Hepatocyte (in vitro differentiated cells): ENCODE measurements at regions not wholly inside any gene's neighbourhood (a gene's known extent, or its start where the extent isn't known, plus 50 kb on each side); places are given as distances from the start of the nearest gene placed in this dataset. TPM values are rescaled to one million over a fixed set of nuclear protein-coding genes. Genes with fewer than 3 reads are reported as not detected.
A peak's percentile ranks its signal among the peaks of the same experiment; 100 is the strongest.
"Not testable (repeated sequence)": the region's sequence is repeated elsewhere in the genome, so short reads cannot be mapped to it uniquely, and the experiment has no call there.

Experiments used
- DNase-seq: peaks from one replicate; pipeline ENCODE4 v3.0.0-alpha.2; 2016; ENCODE audit warnings: low spot score
- H2AFZ ChIP-seq: fragments of 200-600 bp; sonication (generic); 2 replicates; pipeline ENCODE4 v1.6.0; 2016; ENCODE audit warnings: antibody characterized with exemption, mild to moderate bottlenecking
- H3K27ac ChIP-seq: fragments of 200-600 bp; sonication (generic); 2 replicates; pipeline ENCODE4 v1.5.1; 2016; ENCODE audit warnings: mild to moderate bottlenecking
- H3K27me3 ChIP-seq: fragments of 200-600 bp; sonication (generic); 2 replicates; pipeline ENCODE4 v1.6.1; 2016
- H3K36me3 ChIP-seq: fragments of 200-600 bp; sonication (generic); replicated peaks from 2 replicates; pipeline ENCODE4 v1.5.1; 2016; ENCODE audit warnings: low read depth; ENCODE audit not compliant: insufficient read depth
- H3K4me1 ChIP-seq: fragments of 200-600 bp; sonication (generic); 2 replicates; pipeline ENCODE4 v1.5.1; 2016; ENCODE audit warnings: mild to moderate bottlenecking, moderate library complexity; ENCODE audit not compliant: insufficient read depth
- H3K4me2 ChIP-seq: fragments of 200-600 bp; sonication (generic); 2 replicates; pipeline ENCODE4 v1.6.0; 2016
- H3K4me3 ChIP-seq: fragments of 200-600 bp; sonication (generic); 2 replicates; pipeline ENCODE4 v1.5.1; 2016; ENCODE audit warnings: mild to moderate bottlenecking
- H3K79me2 ChIP-seq: fragments of 200-600 bp; sonication (generic); 2 replicates; pipeline ENCODE4 v1.6.0; 2017; ENCODE audit warnings: mild to moderate bottlenecking
- H3K9me2 ChIP-seq: fragments of 200-600 bp; sonication (generic); replicated peaks from 2 replicates; pipeline ENCODE4 v1.6.0; 2017; ENCODE audit warnings: mild to moderate bottlenecking; ENCODE audit not compliant: insufficient read depth
- H3K9me3 ChIP-seq: fragments of 200-600 bp; sonication (generic); 2 replicates; pipeline ENCODE4 v1.5.1; 2016; ENCODE audit warnings: low read depth, mild to moderate bottlenecking
- H4K20me1 ChIP-seq: fragments of 200-600 bp; sonication (generic); 2 replicates; pipeline ENCODE4 v1.6.0; 2016; ENCODE audit warnings: mild to moderate bottlenecking; ENCODE audit not compliant: insufficient read depth, poor library complexity, severe bottlenecking
- EZH2 ChIP-seq: fragments of 200-600 bp; sonication (generic); IDR thresholded peaks from 2 replicates; pipeline ENCODE4 v1.6.1; 2016; ENCODE audit warnings: antibody characterized with exemption, mild to moderate bottlenecking, borderline replicate concordance
- EZH2phosphoT487 ChIP-seq: fragments of 200-600 bp; sonication (generic); IDR thresholded peaks from one replicate; pipeline ENCODE4 v1.6.1; 2018; ENCODE audit warnings: antibody characterized with exemption, mild to moderate bottlenecking, low read depth, moderate library complexity; ENCODE audit not compliant: unreplicated experiment, severe bottlenecking
- WGBS: methylation state at CpG from one replicate; pipeline ENCODE4 v1.1.6; 2016; ENCODE audit warnings: low lambda C conversion rate; ENCODE audit errors: missing lambda C conversion rate; 5-methylcytosine and 5-hydroxymethylcytosine counted together
- microRNA-seq: library from miRNA; unstranded; fragments of <30 nt; microRNA quantifications from one replicate; pipeline ENCODE4, GENCODE V29; 2017
- small RNA-seq: library from RNA; depleted of rRNA; stranded (forward); fragments of <200 nt; gene quantifications from one replicate; pipeline ENCODE3, GENCODE V24; 2014
- TF ChIP-seq, protein P1 (sequence below): fragments of 200-600 bp; sonication (generic); IDR thresholded peaks from 2 replicates; pipeline ENCODE4 v1.5.1; 2016; ENCODE audit warnings: antibody characterized with exemption, mild to moderate bottlenecking; ENCODE audit not compliant: poor library complexity

DNA sequence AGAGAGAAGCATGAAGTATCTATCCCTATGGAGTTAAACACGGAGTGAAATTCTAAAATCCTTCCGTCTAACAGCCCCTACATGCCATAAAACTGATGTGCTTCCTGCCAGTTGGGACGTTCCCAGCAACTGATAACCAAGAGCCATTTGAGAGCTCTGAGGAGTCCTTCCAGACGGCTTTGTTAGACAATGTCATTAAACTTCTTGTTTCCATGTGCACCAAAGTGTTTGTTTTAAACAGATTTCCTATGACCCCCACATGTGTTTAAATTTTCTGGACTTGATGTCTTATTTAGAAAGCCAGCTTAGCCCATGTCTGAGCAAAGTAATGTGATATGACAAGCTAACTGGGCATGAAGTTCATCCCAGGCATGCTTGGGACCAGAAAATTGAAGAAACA, 57.2 kb upstream of the LPAR1 start:
- H3K27ac ChIP-seq = no peak overlapping the region
- peak; percentile 7 for DNase-seq
- no peaks in the 10 kb centered on the region for H3K79me2 ChIP-seq
- TF ChIP-seq EZH2phosphoT487 (no peak), EZH2 (no peak)
- TF ChIP-seq, protein P1, sequence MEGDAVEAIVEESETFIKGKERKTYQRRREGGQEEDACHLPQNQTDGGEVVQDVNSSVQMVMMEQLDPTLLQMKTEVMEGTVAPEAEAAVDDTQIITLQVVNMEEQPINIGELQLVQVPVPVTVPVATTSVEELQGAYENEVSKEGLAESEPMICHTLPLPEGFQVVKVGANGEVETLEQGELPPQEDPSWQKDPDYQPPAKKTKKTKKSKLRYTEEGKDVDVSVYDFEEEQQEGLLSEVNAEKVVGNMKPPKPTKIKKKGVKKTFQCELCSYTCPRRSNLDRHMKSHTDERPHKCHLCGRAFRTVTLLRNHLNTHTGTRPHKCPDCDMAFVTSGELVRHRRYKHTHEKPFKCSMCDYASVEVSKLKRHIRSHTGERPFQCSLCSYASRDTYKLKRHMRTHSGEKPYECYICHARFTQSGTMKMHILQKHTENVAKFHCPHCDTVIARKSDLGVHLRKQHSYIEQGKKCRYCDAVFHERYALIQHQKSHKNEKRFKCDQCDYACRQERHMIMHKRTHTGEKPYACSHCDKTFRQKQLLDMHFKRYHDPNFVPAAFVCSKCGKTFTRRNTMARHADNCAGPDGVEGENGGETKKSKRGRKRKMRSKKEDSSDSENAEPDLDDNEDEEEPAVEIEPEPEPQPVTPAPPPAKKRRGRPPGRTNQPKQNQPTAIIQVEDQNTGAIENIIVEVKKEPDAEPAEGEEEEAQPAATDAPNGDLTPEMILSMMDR = no peak
- H3K9me3 ChIP-seq = no peaks in the 10 kb centered on the region
- H3K4me3 ChIP-seq = no peak overlapping the region
- H3K36me3 ChIP-seq = no peaks in the 10 kb centered on the region
- peaks cover 7% of the 10 kb centered on the region for H3K27me3 ChIP-seq
- H3K4me1 ChIP-seq = peaks cover 4% of the 10 kb centered on the region
- H3K9me2 ChIP-seq = no peaks in the 10 kb centered on the region
- WGBS = 27% methylated on average over 4 of the region's 4 CpGs
- no peak overlapping the region for H3K4me2 ChIP-seq
- no peaks in the 10 kb centered on the region for H4K20me1 ChIP-seq
- no peak overlapping the region for H2AFZ ChIP-seq

- Histone ChIP-seq H3K79me2 (no peaks in the 10 kb centered on the region), H3K27ac (peak overlapping the region; percentile 30), H2AFZ (no peak overlapping the region), H3K36me3 (no peaks in the 10 kb centered on the region), H4K20me1 (no peaks in the 10 kb centered on the region), H3K4me3 (no peak overlapping the region), H3K27me3 (peaks cover 7% of the 10 kb centered on the region), H3K9me2 (no peaks in the 10 kb centered on the region), H3K4me2 (no peak overlapping the region), H3K4me1 (peaks cover 4% of the 10 kb centered on the region), H3K9me3 (no peaks in the 10 kb centered on the region)
- DNase-seq = no peak
- no peak for TF ChIP-seq EZH2
- TF ChIP-seq, protein P1 = no peak
- no peak for TF ChIP-seq EZH2phosphoT487
These were observed 56.7 kb upstream of the LPAR1 start for GRCh38 chr9:111094958-111095357.

DNA sequence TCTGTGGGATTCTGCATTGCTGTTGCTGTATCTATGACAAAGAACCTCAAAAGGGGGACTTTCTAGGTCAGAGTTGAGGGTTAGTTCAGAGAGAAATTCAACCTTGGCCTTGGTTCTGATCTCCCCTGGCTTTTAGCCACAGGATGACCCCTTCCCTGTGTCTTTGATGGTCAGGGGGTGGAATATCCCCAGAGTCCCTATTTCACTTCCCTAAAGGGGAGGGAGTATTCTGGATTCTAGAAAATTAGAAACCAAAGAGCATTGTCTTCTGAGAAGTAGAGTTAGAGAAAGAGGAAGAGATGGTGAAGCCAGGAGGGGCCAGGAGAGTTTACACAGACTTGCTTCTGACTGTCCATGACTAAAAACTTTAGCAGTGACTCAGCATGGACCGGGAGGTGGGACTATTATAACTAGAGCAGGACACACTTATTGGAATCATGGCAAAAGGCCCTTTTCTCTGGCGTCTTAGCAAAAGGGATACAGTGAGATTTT, 56.2 kb upstream of the LPAR1 start:
- Histone ChIP-seq H3K9me3 (no peaks in the 10 kb centered on the region), H3K36me3 (no peaks in the 10 kb centered on the region), H3K4me3 (no peak overlapping the region), H2AFZ (no peak overlapping the region), H3K27ac (peak overlapping the region; percentile 30), H3K9me2 (no peaks in the 10 kb centered on the region), H3K4me1 (peaks cover under 1% of the 10 kb centered on the region), H4K20me1 (no peaks in the 10 kb centered on the region), H3K27me3 (peaks cover 7% of the 10 kb centered on the region), H3K79me2 (no peaks in the 10 kb centered on the region), H3K4me2 (no peak overlapping the region)
- TF ChIP-seq, protein P1 = no peak
- no peak for TF ChIP-seq EZH2
- no peak for TF ChIP-seq EZH2phosphoT487
- peak; percentile 37 for DNase-seq
- 33% methylated on average over 2 of the region's 2 CpGs for WGBS

DNA sequence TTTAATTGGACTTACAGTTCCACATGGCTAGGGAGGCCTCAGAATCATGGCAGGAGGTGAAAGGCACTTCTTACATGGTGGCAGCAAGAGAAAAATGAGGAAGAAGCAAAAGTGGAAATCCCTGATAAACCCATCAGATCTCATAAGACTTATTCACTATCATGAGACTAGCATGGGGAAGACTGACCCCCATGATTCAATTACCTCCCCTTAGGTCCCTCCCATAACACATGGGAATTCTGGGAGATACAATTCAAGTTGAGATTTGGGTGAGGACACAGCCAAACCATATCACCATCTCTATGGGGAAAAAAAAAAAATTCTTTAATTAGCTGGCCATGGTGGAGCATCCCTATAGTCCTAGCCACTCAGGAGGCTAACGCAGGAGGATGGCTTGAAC, 53.9 kb upstream of the LPAR1 start:
- DNase-seq, H3K9me2 ChIP-seq, H3K27me3 ChIP-seq, H3K4me2 ChIP-seq, H3K27ac ChIP-seq, H3K36me3 ChIP-seq, H2AFZ ChIP-seq, H3K9me3 ChIP-seq, H3K4me1 ChIP-seq, H3K79me2 ChIP-seq, H4K20me1 ChIP-seq, H3K4me3 ChIP-seq: not testable (repeated sequence)
- 100% methylated on average over 1 of the region's 1 CpG for WGBS

Small RNA genes in the stretch of these regions (microRNA-seq; reads per million reads assigned to microRNA genes)
- gene MIR7702 = not detected

Small RNA genes in the stretch of these regions (small RNA-seq; reads per million reads assigned to genes)
- gene MIR7702 = not detected
- gene RNY4P18 = 0.09 reads per million
